ENCODE measurements at regions not wholly inside any gene's neighbourhood (a gene's known extent, or its start where the extent isn't known, plus 50 kb on each side); places are given as distances from the start of the nearest gene placed in this dataset.
"Not testable (repeated sequence)": the region's sequence is repeated elsewhere in the genome, so short reads cannot be mapped to it uniquely, and the experiment has no call there.

GRCh38 chr13:22961835-22962537, 218.8 kb upstream of the SGCG start:
- no peak for TF ChIP-seq CTCF (IDR thresholded peaks at IDR 0.05; ENCODE audit: unreplicated experiment in 3 of 3)
- no peaks in the 10 kb centered on the region for H3K9me3 Mint-ChIP-seq
- peaks cover 6% of the 10 kb centered on the region for H3K4me1 Mint-ChIP-seq
- H3K27ac Mint-ChIP-seq: no peak overlapping the region
- no peaks in the 10 kb centered on the region for H3K36me3 Mint-ChIP-seq (ENCODE audit: low read depth)
- peaks cover 3% of the 10 kb centered on the region for H3K27me3 Mint-ChIP-seq (ENCODE audit: low read depth)
- no peak overlapping the region for H3K4me3 Mint-ChIP-seq

- H3K4me1 Mint-ChIP-seq; H3K27me3 Mint-ChIP-seq (ENCODE audit: low read depth); H3K9me3 Mint-ChIP-seq; H3K27ac Mint-ChIP-seq; H3K36me3 Mint-ChIP-seq (ENCODE audit: low read depth); H3K4me3 Mint-ChIP-seq: not testable (repeated sequence)
These were observed 217.3 kb upstream of the SGCG start for GRCh38 chr13:22963384-22964053.

GRCh38 chr13:22964245-22964966, 216.4 kb upstream of the SGCG start:
- H3K27me3 Mint-ChIP-seq (ENCODE audit: low read depth): peaks cover 6% of the 10 kb centered on the region
- H3K27ac Mint-ChIP-seq: no peak overlapping the region
- no peak overlapping the region for H3K4me3 Mint-ChIP-seq
- TF ChIP-seq CTCF (IDR thresholded peaks at IDR 0.05; ENCODE audit: unreplicated experiment in 3 of 3): no peak
- H3K9me3 Mint-ChIP-seq: no peaks in the 10 kb centered on the region
- H3K36me3 Mint-ChIP-seq (ENCODE audit: low read depth): no peaks in the 10 kb centered on the region
- peaks cover 6% of the 10 kb centered on the region for H3K4me1 Mint-ChIP-seq

GRCh38 chr13:22965011-22965857, 215.5 kb upstream of the SGCG start:
- not testable (repeated sequence) for H3K27ac Mint-ChIP-seq; H3K27me3 Mint-ChIP-seq (ENCODE audit: low read depth); H3K9me3 Mint-ChIP-seq; H3K36me3 Mint-ChIP-seq (ENCODE audit: low read depth); H3K4me3 Mint-ChIP-seq; H3K4me1 Mint-ChIP-seq

GRCh38 chr13:22965858-22966239, 214.9 kb upstream of the SGCG start:
- H3K27ac Mint-ChIP-seq; H3K4me3 Mint-ChIP-seq; H3K27me3 Mint-ChIP-seq (ENCODE audit: low read depth); H3K4me1 Mint-ChIP-seq; H3K9me3 Mint-ChIP-seq; H3K36me3 Mint-ChIP-seq (ENCODE audit: low read depth): not testable (repeated sequence)

GRCh38 chr13:22966753-22967152, 214.0 kb upstream of the SGCG start:
- not testable (repeated sequence) for H3K9me3 Mint-ChIP-seq; H3K27ac Mint-ChIP-seq; H3K27me3 Mint-ChIP-seq (ENCODE audit: low read depth); H3K4me1 Mint-ChIP-seq; H3K36me3 Mint-ChIP-seq (ENCODE audit: low read depth); H3K4me3 Mint-ChIP-seq

- no peak overlapping the region for H3K27ac Mint-ChIP-seq
- H3K9me3 Mint-ChIP-seq: no peaks in the 10 kb centered on the region
- no peak overlapping the region for H3K4me3 Mint-ChIP-seq
- peaks cover 9% of the 10 kb centered on the region for H3K27me3 Mint-ChIP-seq (ENCODE audit: low read depth)
- H3K4me1 Mint-ChIP-seq: peaks cover 6% of the 10 kb centered on the region
- no peaks in the 10 kb centered on the region for H3K36me3 Mint-ChIP-seq (ENCODE audit: low read depth)
- TF ChIP-seq CTCF (IDR thresholded peaks at IDR 0.05; ENCODE audit: unreplicated experiment in 3 of 3): no peak
These were observed 213.1 kb upstream of the SGCG start for GRCh38 chr13:22967669-22968068.

Data from nephron (organoid).